HG03175 (cell line): ENCODE measurements at regions not wholly inside any gene's neighbourhood (a gene's known extent, or its start where the extent isn't known, plus 50 kb on each side); places are given as distances from the start of the nearest gene placed in this dataset.
"Not testable (repeated sequence)": the region's sequence is repeated elsewhere in the genome, so short reads cannot be mapped to it uniquely, and the experiment has no call there.

Source experiments
- ATAC-seq: cut with Tn5 transposase; IDR thresholded peaks from one replicate; pipeline ENCODE4 v1.9.1; 2021; ENCODE audit warnings: mild to moderate bottlenecking, moderate library complexity; ENCODE audit not compliant: unreplicated experiment

DNA sequence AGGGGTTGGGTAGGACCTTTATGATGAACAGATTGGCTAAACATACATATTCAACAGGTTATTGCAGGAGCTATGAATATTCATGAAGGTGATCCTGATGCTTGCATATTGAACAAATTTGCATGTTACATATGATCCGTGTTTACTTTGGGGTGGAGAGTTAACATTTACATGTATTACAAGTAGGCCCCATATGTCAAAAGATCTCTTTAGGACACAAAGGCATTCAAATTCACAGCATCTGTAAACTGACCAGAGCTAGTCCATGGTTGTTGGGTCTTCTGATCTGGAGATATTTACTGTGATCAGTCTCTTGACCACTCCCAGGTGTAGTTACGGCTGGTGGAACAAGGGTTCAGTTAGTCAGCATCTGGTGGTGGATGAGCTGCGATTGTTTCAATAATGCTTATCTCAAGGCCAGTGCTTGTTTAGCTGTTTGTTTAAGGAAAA lies 80.4 kb downstream of the PMAIP1 start:
- no peak for ATAC-seq

DNA sequence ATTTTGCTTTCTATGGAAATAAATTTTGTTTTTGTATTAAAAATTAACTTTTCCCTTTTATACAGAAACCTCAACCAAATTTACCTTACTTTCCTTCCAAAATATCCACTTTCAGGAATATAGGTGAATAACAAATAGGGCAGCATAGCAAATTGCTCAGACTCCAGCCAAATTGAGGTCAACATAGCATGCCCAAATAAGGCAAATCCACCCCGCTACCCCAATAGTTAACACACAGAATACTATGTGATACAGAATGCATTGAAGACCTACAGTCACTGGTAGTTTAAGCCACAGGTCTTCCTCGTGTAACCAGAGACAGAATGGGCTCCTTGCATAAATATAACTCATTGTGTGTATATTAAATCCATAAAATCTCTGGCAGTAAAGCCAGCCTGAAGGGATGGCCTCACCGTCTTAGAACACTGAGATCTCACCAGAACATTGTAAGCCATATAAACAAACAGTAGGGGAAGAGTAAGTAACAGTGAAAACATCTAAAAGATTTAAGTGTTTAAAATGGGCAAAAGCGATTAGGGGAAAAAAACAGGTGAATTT lies 72.2 kb downstream of the PMAIP1 start:
- ATAC-seq, result no peak

DNA sequence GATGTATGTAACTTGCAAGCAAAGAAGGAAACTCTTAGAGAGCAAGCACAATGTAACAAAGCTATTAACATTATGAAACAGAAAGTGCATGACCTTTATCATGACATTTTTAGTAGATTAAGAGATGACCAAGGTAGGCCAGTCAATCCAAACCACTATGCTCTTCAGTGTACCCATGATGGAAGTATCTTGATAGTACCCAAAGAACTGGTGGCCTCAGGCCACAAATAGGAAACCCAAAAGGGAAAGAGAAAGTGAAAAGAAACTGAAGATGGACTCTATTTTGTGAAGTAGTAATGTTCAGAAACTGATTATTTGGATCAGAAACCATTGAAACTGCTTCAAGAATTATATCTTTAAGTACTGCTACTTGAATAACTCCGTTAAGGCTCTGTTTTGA lies 71.3 kb downstream of the PMAIP1 start:
- peak; percentile 81 for ATAC-seq

GRCh38 chr18:59969477-59970028 lies 69.8 kb downstream of the PMAIP1 start:
- ATAC-seq, result not testable (repeated sequence)

DNA sequence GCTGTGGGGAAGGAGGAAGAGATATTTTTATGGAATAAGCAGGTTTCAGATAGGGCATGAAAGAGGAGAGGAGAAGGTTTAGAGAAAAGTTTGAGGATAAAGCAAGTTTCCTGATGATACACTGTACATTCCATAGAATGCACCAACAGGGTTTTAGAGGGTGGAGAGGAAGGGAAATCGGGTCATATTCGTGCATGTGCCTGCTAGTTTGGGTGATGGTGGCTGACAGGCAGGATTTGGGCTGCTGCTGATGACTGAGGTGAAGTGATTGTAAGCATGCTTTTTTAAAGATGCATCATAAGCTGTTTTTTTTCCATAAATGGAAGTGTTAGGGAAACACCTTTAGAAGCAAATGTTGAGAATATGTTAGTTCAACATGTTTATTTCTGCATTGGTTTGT lies 68.8 kb downstream of the PMAIP1 start:
- no peak for ATAC-seq

DNA sequence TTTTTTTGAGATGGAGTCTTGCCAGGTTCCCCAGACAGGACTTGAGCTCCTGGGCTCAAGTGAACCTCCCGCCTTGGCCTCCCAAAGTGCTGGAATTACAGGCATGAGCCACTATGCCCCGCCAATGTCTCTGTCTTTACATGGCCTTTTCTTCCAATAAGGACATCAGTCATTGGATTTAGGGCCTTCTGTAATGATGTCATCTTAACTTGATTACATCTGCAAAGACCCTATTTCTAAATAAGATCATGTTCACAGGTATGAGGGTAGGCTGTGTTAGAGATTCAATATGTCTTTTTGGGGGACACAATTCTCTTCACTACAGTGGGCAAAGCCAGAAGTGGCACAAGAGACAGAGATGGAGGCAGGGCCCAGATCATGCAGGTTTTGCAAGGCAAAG lies 68.1 kb downstream of the PMAIP1 start:
- ATAC-seq, result no peak

DNA sequence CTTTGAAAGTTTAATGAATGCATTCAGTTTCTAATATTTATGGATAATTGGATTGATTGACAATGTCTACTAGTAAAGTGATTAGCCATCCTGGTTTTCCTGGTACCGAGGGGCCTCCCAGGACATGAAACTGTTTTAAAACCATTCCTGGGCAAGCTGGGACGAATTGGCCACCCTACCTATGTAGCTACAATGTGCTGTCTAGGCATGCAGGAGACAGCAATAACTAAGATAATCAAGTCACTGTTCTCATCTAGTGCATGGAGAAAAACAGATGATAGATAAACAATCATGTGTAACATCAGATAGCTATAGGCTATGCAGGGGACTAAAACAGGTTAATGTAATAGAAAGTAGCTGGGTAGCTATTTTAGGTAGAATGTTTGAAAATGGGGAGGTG lies 67.1 kb downstream of the PMAIP1 start:
- no peak for ATAC-seq

GRCh38 chr18:59963229-59963628 lies 63.4 kb downstream of the PMAIP1 start:
- ATAC-seq, result no peak

DNA sequence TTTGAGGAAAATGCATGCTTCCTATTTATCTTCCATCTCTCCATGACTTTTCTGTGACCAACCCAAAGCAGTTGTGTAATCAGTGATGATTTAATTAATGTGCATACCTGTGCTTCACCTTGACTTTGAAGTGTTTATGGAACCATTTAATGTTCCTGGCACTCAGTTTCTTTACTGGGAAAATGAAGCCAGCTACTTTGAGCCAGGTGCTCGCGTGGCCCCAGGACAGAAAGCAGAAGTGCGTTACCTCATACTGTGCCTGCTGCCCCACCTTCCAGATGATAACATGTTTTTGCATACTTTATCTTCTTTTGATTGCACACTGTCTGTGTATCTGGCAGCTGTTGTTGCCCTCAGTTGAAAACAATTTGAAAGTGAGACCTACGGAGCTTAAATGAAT lies 61.3 kb downstream of the PMAIP1 start:
- peak; percentile 88 for ATAC-seq

DNA sequence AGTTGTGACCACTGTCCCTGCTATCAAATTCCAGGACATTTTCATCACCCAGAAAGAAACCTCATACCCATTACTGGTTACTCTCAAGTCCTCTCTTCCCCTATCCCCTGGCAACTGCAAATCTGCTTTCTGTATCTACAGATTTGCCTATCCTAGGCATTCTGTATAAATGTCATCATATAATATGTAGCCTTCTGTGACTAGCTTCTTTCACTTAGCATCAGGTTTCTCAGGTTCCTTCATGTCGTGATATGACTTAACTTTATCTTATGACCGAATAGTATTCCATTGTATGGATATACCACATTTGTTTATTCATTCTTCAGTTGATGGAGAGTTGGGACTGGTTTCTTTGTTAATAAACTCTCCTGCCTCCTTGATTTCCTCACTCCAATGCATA lies 60.5 kb downstream of the PMAIP1 start:
- ATAC-seq, result peak; percentile 29

DNA sequence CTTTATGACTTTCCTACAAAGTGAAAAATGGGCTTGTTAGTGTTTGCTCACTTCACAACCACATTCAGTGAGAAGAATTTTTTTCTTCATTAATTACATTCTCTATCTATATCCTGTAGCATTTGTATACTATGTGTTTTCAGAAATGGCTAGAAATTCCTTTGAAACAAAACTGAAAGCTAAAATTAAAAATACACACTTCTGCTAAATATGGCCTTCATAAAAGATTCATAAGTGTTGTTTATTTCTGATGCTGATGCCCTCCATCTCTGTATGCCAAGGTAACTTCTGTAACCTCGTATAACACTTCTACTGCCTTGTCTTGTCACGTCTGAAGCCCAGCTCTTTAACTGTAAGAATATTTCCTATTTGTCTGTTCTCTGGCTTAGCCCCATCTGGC lies 59.8 kb downstream of the PMAIP1 start:
- no peak for ATAC-seq

GRCh38 chr18:59959073-59959472 lies 59.3 kb downstream of the PMAIP1 start:
- ATAC-seq, result no peak

GRCh38 chr18:59957957-59958356 lies 58.2 kb downstream of the PMAIP1 start:
- no peak for ATAC-seq

DNA sequence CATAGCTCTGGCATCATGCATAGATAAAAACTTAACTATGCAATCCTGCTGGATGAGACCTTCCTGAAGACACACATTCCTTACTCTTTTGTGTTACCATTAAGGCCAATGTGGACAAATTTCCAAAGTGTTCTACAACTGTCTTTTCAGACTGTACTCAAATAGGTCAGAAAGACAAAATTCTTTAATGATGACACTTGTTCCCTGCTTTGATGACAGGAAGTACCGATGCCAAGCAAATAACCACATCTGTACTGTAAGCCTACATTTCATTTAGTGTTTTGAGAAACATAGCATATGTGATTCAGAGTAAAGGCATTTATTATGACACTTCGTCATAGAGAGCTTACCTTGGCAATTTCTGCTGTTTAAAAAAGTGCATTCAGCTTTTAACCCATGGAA lies 55.0 kb downstream of the PMAIP1 start:
- no peak for ATAC-seq

DNA sequence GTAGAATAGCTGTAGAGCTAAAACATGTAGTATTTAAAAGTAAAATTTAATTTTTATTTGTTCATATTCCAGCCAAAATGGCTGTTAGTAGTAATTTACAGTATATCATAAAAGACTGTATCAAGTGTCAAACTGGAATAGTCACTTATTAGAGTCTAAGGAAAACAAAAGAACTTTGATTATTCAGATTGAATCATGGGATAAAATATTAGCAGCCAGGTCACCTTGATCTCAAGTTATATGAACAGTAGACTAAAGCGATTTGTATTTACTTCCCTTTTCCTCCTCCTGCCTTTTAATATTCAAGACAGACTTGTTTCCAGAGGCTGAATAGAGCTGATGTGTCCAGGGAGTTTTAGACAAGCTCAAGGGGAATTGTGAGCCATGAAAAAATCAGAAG lies 54.4 kb downstream of the PMAIP1 start:
- no peak for ATAC-seq
